HG03103 (cell line): ENCODE measurements at regions not wholly inside any gene's neighbourhood (a gene's known extent, or its start where the extent isn't known, plus 50 kb on each side); places are given as distances from the start of the nearest gene placed in this dataset.
"Not testable (repeated sequence)": the region's sequence is repeated elsewhere in the genome, so short reads cannot be mapped to it uniquely, and the experiment has no call there.

Experiments
- ATAC-seq: cut with Tn5 transposase; IDR thresholded peaks from one replicate; pipeline ENCODE4 v1.9.1; 2021; ENCODE audit warnings: low read depth; ENCODE audit not compliant: unreplicated experiment

DNA sequence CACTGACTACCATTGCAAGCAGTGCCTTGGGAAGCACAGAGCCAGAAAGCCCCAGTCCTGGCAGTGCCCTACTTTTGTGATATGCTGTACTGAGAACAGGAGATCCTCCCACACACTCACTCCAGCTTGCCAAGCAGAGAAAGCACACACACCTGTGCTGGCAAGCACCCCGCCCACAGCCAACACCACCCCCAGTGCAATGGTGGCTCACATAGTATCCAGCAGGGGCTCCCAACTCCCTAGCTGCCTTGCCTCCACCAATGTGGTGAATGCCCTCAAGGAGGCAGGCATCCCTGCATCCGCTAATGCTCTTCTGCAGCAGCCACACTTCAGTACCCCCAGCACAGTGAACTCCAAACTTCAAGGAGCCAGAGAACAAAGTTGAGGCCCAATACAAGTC is 1655.8 kb downstream of the SUCLG1 start:
- ATAC-seq, result no peak

DNA sequence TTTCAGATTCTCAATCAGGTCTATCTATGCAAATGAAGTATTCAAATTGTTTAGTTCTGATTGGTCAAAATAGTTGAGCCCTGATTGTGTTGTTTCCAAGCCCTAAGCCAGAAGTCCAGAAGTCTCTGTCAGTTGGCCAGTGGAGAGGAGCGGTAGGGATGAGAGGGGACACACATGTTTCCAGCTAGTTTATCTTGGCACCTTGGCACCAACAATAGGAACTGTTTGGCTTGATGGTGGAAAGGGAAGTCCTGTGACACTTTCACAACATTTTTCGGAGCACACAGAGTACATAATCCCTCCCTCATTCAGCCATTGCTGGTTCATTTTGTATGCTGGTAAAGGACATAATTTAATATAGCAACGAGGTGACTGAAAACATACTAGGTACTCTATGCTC is 1661.6 kb downstream of the SUCLG1 start:
- ATAC-seq, result no peak

DNA sequence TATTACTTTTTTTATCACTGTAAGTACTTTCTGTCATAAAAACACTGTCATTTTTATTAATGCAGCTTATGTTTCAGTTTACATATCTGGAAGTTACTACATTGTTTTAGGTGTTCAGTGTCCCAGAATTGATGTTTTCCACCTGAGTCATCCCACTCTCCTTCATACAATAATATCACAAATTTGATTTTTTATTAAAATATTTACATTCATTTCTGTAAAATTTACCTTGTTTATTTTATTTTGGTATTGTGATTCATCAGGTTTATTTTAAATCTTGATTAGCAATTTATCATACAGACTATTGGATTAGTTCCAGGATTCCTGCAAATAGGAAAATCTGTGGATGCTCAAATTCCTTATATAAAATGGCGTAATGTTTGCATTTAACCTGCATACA is 1662.9 kb downstream of the SUCLG1 start:
- ATAC-seq, result no peak

DNA sequence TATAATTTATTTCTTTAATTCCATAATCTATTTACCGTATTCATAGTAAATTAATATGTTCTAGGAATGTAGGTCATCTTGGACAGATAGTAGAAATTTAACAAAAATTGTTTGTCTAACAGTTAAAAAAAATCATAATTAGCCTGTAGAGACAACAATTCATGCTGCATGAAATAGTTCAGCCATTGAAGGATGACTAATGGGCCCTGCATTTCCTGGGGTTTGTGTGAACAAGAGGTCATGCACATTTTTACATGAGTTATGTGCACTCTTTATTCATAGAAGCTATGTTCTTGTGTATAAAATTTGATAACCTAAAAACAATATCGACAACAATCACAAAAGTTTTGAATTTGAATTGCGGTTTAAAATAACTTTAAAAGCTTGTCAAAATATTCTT is 1663.6 kb downstream of the SUCLG1 start:
- ATAC-seq, result no peak

DNA sequence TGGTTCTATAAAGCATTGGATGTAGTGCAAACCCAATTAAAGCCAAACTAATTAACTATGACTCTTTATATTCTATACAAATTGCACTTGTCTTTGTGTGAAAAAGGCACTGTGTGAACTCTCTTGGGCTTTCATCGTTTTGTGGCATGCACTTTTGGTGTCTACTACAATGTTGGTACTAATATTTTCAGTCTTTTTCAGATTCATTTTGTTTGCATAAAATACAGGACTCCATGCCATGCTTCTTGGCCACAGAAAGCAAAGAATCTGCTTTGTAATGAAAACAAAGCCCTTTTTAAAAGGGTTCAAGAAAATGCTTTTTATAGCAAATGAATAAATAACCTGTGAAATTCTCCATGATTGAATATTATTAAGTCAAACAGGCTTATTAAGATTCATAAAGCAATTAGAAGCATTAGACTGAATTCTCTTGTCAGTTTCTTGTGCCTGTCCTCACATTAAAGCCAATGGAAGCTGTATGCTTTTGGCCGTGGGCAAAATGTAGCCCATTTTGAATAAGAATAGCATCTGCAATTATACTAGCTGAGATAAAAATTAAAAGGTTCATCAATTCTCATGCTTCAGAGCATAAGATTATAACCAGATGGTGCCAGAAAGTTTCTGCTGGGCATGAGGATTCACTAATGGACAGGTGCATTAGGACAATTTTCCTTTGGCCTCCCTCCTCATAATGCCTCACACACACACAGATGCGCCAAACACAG is 1665.2 kb downstream of the SUCLG1 start:
- ATAC-seq, result no peak

DNA sequence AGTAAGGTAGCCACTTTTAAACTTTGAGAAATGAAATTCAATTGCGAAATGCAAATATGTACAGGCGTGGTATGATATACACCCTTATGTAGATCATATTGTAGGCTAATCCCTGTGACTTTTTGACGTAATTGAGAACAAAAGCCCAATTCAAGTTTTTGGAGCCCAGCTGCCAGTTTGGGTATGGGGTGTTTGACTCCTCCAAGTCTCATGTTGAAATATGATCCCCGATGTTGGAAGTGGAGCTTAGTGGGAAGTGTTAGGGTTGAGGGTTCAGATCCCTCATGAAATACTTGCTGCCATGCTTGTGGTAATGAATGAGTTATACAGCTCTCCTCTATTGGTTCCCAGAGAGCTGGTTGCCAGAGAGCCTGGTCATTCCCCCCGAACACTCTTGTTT is 1666.8 kb downstream of the SUCLG1 start:
- ATAC-seq, result no peak

DNA sequence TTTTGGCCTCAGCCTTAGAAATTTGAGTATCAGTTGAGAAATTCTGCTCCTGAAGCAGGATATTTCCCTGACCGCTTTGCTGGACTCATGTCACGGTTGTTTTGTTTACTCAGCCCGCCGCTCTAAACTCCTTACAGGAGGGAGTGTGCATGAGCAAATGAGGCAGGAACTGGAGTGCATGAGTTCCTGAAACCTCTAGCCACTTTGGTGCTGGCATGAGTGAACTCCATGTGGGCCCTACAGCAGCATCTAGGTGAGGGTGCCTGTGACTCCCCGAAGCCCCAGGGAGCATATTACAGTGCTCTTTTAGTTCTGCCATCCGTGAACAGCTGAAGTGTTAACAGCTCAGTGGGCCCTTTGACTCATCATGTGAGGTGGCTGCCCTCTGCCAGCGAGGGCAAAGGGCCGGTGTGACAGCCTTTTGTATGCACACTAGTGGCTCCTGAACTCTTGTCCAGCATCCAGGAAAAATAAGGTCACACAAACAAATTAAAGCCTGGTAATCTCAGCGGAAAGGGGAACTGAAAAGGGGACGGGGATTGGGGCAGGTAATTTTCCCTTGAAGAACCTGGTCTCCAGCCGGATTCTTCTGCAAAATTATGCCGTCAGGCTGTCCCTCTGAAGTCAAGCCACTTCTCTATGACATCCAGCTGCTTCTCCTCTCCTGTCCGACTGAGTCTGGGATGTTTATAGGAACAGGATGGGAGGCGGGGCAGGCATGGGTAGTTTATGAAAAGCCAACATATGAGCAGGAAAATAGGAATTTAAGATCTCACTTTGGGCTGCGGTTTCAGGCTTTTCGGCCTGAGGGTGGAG is 1668.7 kb downstream of the SUCLG1 start:
- ATAC-seq, result no peak

DNA sequence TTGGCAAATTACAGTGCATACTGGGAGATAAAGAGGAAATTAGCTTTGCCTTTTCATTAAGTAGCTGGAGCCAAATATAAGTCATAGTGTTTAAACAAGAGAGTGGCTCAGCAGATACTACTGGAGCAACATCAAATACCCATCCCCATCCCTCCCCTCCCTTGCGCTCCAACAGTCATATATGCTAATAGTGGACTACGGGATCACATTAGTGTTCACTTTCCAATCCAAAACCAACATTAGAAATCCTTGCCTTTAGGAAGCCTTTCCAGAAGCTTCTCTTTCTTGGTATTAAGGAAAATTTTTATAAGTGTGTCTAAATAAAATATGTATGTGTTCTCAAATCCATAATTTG is 1669.3 kb downstream of the SUCLG1 start:
- ATAC-seq, result no peak

DNA sequence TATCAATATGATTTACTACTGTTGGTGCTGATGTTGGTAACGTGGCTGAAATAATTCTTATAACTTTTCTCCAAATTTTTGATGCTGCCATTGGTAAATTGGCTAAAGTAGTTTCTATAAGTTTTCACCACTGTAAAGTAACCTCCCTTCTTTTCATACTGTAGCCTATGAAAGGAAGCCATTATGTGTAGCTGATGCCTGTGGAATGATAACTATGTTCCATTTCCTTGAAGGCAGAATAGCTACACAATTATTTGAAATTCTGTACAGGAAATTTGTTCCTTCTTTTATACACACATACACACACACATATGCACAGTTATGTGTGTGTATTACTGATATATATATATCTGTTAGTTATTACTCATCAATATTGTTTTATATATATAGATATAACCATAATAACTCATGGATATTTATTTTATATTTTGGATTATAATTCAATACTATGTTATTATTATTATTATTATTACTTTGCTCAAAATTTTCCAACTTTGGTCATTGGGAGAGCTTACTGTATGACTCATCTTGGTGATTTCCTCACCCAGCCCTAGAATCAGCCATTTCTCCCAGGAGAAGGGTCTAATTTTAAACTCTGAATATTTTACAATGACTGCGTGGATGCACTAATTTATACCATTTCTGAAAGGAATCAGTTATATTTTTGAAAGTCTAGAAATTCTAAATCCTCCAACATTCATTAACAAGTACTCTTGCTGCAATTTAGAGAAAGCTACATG is 1677.7 kb downstream of the SUCLG1 start:
- ATAC-seq, result no peak

DNA sequence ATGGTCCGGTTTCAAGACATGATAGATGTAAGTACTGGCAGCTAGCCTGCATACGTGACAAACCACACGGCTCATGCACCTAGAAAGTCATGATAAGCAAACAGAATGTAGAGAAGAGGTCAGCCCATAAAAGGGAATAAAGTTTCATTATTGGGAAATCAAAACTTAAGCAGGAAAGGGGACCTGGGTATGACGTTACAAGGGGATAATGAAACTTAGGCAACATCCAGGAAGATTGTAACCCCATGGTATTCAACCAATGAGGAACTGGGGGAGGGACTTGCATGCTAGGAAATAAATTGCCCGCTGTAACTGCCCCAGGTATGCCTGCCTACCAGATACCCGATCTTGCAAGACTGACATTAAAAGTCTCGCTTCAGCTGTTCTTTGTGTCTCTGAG is 1679.0 kb downstream of the SUCLG1 start:
- ATAC-seq, result no peak

DNA sequence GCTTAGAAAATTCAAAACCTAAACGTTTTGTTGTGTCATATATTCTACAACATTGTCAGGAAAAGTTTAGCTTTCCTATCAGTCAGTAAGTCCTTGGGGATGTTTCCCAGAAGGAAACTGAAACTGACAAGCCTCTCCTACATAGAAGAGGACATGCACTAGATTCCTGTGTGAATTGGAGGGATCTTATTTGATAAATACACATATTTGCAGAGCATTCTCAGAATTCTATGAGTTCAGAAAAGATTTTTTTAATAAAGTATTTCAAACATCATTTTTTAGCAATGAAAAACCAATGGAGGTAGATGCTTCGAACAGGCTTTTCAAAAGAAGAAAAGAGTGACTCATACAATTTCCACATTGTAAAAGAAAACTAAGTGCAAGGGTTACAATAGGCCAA is 1706.7 kb downstream of the SUCLG1 start:
- no peak for ATAC-seq

DNA sequence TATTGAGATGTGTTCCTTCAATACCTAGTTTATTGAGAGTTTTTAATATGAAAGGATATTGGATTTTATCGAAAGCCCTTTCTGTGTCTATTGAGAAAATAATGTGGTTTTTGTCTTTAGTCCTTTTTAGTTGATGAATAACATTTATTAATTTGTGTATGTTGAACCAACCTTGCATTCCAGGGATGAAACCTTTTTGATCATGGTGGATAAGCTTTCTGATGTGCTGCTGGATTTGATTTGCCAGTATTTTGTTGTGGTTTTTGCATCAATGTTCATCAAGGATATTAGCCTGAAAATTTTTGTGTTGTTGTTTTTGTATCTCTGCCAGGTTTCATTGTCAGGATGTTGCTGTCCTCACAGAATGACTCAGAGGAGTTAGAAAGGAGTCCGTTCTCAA is 1710.4 kb downstream of the SUCLG1 start:
- no peak for ATAC-seq

DNA sequence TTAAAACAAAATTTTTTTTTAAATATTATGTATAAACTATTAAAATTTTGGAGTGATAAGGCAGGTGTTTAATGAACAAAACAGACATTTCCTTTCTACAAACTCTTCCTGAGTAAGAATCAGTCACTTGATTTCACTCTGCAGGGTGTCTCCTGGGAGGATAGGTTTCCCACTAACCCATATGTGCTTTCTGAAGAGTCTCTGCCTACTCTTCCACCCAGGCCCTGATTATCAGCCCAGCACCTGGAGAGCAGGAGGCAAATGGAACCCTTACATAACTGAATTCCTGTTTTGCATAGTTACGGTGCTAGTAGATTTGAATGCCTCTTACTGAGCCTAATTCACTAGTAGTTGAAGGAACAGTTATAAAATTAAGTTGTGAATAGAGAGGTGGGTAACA is 1718.6 kb downstream of the SUCLG1 start:
- ATAC-seq, result no peak

DNA sequence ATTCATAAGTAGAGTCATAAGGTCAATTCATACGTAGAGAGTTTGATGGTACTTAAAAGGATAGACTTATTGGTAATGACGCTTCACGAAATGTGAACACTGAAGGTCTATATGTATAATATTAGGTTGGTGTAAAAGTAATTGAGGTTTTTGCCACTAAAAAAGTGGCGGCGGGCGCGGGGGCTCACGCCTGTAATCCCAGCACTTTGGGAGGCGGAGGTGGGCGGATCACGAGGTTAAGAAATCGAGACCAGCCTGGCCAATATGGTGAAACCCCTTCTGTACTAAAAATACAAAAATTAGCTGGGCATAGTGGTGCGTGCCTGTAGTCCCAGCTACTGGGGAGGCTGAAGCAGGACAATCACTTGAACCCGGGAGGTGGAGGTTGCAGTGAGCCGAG is 1721.1 kb downstream of the SUCLG1 start:
- not testable (repeated sequence) for ATAC-seq

DNA sequence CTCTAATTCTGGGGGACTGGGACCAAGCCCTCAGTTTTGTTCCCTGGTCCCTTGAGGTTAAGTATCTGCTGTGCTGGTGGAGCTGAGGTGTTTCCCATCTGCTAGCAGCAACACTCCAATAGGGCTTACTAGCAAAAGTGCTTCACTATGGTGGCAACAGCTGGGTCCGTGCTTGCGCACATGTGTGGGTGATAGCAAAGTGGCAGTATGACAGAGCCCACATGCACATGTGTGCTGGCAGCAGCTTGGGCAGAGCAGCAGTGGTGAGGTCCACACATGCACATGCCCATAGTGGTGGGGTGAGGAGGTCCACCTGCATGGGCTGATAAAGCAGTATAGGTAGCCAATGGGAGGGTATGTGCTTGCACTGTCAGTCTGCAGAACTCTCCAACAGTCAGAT is 1723.7 kb downstream of the SUCLG1 start:
- no peak for ATAC-seq

DNA sequence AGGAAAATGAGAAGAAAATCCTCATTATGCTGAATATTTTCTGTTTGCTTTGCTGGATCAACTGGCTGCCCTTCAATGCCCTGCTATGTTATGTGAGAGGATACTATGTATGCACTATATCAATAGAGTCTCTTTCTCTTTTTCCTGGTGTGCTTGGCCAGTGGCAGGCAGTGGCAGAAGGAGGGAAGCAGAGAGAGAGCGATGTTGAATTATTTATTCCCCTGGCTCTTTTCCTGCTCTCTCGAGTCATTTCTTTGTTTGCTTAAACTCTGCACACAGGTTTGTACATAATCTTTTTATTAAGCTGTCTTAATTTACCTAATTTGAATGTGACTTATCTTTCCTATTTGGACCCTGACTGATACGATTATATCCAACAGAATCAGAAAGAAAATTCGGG is 1727.3 kb downstream of the SUCLG1 start:
- no peak for ATAC-seq

DNA sequence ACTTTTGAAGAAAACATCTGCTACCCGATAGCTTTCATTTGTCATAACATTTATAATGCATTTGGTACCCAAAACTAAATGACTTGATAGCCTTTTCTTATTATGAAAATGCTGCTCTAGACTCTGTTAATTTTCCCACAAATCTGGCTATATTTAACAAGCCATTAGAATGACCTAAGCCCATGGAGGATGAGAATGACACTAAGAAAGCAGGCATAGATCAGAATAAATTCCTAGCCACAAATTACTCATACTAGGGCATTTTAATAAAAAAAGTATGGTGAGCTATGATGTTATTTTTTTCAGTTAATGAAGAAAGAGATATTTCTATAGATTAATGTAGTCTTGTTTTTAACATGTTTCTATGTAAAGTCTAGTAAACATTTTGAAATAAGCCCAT is 1728.3 kb downstream of the SUCLG1 start:
- no peak for ATAC-seq

DNA sequence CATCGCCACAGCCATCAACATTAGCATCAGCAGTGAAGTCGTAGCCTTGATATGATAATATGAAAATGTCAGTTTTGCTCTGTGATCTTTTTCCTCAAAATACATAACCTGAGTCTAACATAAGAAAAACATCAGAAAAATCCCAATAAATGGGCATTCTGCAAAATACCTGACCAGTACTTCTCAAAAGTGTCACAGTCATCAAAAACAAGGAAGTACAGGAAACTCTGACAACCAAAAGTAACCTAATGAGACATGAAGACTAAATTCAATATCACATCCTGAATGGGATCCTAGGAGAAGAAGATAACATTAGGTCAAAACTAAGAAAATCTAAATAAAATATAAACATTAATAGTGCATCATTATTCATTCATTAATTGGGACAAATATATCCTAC is 1731.0 kb downstream of the SUCLG1 start:
- no peak for ATAC-seq

DNA sequence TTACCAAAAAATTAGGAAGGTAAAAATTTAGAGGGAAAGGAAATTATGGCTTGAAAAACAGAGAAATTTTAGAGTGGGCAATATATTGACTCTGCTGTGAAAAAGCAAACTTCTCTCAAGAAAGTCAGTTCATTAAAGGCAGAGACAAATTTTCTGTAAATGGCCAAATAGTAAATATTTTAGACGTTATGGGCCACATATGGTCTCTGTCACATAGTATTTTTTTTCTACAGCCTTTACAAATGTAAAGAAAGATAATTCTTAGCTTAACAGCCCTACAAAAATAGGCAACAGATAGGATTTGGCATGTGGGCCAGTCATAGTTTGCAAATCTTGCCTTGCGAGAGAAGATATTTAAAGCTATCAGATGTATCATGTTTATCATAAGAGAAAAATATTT is 1750.4 kb downstream of the SUCLG1 start:
- no peak for ATAC-seq

DNA sequence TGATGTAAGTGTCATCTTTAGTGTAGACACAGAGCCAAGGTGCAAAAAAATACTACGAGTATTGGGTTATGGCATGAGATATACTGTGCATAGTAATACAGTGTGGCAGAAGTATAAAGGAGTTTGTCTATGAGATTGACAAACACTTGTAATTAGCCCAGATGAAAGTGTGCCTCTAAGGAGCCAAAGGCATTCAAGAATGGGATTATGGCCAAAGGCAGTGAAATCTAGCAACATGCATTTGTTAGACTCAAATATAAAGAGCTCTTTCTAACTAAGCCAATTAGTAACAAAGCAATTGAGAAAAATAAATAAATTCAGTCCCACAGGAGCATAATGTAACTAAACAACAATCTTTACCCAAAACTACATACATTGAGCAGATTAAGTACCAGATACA is 1761.8 kb downstream of the SUCLG1 start:
- no peak for ATAC-seq

DNA sequence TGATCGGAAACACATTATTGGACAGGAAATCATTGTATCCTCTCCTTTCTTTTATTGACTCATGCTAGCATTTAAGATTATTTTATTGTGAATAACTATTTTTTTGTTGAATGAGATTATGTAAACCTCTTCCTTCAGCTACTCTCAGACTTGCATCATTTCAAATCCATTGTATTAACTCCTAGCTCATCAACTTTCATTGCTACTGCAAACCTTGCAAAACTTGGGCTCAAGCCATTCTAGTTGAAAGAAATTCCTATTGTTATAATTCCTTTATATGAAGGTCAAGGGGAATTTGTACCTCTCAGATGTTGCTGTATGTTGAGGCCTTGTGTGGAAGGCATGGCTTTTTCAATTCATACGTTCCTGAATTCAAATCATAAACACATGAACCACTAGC is 1764.6 kb downstream of the SUCLG1 start:
- no peak for ATAC-seq
